NCI-H2227 treated with DMSO at 0.1 percent for 48 hours (cell line): ENCODE measurements at regions not wholly inside any gene's neighbourhood (a gene's known extent, or its start where the extent isn't known, plus 50 kb on each side); places are given as distances from the start of the nearest gene placed in this dataset.
"Not testable (repeated sequence)": the region's sequence is repeated elsewhere in the genome, so short reads cannot be mapped to it uniquely, and the experiment has no call there.

Experiments
- DNase-seq: peaks from one replicate; lab custom pipeline; 2025; lab: John Stamatoyannopoulos, UW

DNA sequence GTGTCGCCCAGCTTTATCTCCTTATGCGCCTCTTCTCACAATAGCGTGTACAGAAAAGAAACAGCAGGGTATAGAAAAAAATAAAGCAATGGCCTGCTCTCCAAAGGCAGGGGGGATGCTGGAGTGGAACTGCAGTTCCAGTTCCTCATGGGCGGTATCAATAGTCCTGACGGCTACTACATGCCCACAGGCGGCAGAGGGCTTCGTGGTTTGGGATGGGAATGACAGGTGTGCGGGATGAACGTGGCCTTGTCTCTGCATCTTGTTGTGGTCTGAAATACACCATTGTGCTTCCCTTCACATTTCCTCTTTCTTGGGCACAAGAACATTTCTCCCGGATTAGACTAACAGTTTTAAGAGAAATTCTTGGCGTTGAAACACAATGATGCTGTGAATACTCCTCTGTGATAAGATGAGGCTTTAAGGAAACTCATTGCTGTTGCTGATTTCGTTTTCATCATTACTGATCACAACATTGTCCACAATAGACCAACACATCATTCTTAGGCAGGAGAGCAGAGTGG, 124.1 kb upstream of the IGFBP7 start:
- no peak for DNase-seq

- no peak for DNase-seq
Observed at GRCh38 chr4:57233386-57233785, 123.2 kb upstream of the IGFBP7 start.

GRCh38 chr4:57231781-57232180, 121.6 kb upstream of the IGFBP7 start:
- no peak for DNase-seq

DNA sequence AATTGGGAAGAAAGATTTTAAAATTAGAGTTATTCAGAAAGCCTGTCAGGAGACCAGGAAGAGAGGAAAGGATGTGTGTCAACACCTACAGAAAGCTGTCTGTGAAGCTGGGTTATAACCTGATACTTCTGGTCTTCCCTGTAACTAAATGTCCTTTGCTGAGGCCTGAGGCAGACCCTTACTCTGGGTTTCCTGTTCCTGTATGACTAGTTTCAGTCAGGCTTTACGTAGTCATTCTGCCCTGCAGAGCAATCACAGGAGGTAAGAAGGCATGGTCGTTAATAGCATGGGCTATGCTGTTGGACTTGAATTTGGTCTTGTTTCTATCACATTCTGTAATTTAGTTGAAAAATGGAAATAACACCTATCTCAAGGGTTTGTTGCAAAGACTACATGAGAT, 110.5 kb upstream of the IGFBP7 start:
- no peak for DNase-seq

- no peak for DNase-seq
Observed at GRCh38 chr4:57220172-57220571, 110.0 kb upstream of the IGFBP7 start.

DNA sequence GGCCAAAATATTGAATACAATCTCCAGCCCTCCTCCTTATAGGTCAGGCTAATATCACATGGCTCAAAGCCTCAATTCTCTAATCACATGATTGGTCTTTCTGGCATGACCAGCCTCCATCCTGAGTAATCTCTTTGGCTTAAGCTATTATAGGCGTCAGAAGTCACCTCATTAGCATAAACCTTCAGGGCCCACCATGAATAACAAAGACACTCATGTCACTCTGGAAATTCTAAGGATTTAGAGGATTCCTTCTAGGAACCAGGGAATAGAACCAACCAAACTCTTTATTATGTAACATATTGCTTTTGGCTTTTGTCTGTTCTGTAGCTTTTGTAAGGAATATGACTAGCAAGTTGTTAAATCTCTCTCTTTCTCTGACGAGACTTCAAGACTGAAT, 109.2 kb upstream of the IGFBP7 start:
- DNase-seq: no peak

GRCh38 chr4:57214654-57215411, 104.6 kb upstream of the IGFBP7 start:
- DNase-seq: no peak

GRCh38 chr4:57211131-57211530, 100.9 kb upstream of the IGFBP7 start:
- no peak for DNase-seq

DNA sequence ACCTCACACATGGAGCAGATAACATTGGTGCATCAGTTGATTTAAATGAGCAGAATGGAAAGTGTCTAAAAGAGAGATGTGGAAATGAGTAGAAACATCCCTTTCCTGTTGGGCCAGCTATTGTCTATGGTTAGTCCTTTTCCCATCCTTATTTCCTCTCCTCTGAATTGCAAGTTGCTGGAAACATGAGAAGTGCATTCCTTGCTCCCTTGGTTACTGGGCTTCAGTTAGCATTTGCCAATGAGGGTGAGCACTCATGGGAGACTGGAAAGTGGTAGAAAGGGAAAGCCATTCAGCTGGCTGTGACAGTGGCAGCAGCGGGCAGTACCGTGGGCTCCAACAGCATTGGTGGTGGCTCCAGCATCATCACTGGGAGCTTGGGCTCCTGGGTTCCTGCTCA, 96.0 kb upstream of the IGFBP7 start:
- no peak for DNase-seq

DNA sequence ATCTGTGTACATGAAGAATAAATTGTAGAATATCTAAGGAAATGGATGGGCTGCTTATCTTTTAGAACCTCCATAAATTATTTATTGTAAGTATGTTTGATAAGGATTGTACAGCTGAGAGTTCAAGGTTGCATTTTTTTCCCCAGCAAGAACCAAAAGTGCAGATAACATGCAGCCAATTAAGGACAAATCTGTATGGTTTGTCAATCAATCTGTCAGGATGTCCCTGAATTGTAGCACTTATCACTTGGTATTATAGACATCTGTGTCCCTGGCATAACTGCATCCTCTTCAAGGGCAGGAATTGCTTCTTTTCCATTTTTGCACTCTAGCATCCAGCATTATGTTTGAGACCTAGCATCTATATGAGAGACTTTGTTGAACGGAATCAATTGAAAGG, 95.4 kb upstream of the IGFBP7 start:
- no peak for DNase-seq

DNA sequence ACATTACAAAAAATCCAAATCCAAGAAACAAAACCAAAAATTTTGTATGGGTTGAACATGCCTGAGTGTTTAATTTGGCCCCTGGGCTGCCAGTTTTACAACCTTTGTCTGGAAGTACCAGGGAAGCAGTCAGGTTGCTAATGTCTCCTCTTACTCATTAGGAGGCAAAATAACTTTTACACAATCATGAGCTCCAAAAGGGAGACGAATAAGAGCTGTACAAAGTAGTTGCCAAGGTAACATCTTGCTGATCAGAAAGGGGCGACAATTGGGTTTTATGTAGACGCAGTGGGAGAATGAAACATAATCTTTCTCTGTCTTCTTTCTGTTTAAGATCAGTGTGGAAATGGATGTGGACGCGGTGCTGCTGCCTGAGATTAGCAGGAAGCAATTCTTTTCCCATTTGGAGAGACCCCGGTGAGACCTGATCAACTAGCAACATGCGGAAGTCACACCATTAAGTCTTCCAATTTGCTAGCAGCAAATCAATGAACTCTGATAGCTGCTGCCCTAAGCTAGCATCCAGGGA, 90.7 kb upstream of the IGFBP7 start:
- no peak for DNase-seq

GRCh38 chr4:57199267-57199666, 89.1 kb upstream of the IGFBP7 start:
- DNase-seq: no peak

DNA sequence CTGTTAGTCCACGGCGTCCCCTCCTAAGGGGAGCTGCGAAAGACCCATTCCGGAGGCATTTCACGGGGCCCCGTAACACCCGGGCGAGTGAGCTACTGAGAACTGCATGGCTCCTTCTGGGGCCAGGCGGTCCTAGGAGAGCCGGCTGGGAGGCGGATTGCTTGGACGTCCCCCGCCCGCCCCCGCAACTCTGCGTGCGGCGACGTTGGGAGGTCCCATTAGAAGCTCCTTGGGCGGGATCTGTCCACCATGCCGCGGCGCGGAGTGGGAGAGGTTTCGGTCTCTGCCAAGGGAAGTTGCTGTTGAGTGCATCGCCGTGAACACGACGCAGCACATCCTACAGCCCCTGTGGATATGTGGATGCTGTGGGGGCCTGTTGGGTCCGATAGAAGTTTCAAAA, 85.4 kb upstream of the IGFBP7 start:
- no peak for DNase-seq

DNA sequence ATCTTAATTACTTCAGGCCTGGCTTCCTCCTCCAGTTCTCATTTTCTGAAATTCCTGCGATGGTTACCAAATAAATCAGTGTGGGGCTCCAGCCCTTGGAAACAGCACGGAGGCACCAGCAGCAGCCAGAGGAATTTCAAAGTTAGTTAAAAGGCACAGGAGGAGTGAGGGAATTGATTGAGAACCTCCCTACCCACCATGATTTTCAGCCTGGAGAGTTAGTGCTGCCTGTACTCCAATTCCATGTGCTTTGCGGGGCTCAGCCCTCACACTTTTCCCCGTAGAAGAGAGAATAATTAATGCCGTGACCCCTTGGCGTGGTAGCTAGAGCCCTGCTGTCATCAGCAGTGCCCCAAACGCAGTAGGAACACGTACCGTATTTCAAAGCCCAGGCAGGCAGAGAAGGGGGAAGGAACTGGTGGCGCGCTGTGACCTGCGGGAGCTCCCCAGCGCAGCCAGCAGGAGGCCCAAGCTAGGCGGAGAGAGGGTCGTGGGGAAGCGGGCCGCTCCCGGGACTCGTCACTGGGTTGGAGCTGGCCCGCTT, 84.0 kb upstream of the IGFBP7 start:
- no peak for DNase-seq

GRCh38 chr4:57193209-57193810, 83.1 kb upstream of the IGFBP7 start:
- no peak for DNase-seq

DNA sequence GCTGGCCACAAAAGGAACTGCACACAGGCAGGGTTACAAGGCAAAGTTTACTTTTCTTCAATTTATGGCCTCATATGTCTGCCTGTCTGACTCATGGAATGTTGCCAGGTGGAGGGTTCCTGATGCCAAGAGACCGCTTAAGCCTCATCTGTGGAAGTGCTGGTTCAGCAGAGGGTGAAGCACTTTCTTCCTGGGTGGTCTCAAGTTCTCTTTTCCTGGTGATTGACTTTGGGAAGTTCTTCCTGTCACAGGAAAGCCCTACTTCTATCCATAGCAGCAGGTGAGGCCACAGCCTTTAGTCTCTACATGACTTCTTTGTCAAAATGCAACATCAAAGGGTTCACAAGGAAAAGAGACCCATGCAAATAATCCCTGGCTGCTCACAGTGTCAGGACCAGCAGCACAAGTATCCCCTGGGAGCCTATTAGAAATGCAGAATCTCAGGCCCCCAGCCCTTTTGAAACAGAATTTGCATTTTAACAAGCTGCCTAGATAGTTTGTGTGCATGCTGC, 81.4 kb upstream of the IGFBP7 start:
- no peak for DNase-seq

- no peak for DNase-seq
Observed at GRCh38 chr4:57190601-57191481, 80.7 kb upstream of the IGFBP7 start.

GRCh38 chr4:57187246-57187645, 77.1 kb upstream of the IGFBP7 start:
- DNase-seq: no peak

- no peak for DNase-seq
Observed at GRCh38 chr4:57184378-57185029, 74.3 kb upstream of the IGFBP7 start.

GRCh38 chr4:57182132-57182874, 72.1 kb upstream of the IGFBP7 start:
- no peak for DNase-seq

GRCh38 chr4:57173136-57173535, 63.0 kb upstream of the IGFBP7 start:
- not testable (repeated sequence) for DNase-seq
